ENCODE measurements at regions not wholly inside any gene's neighbourhood (a gene's known extent, or its start where the extent isn't known, plus 50 kb on each side); places are given as distances from the start of the nearest gene placed in this dataset.

GRCh38 chr6:167703347-167703746 is 123.4 kb upstream of the AFDN start:
- DNase-seq (ENCODE audit: low read depth in 1 of 2, low spot score in 1 of 2) (no peak), ATAC-seq (no peak), FAIRE-seq (no peak)
- Histone ChIP-seq H3K9me3 (no peaks in the 10 kb centered on the region), H3K4me2 (no peak overlapping the region), H3K4me3 (no peak overlapping the region), H3K4me1 (no peaks in the 10 kb centered on the region), H3K27ac (no peak overlapping the region)
- ChIA-PET CTCF (no interaction called here), POLR2A (no interaction called here)
- WGBS (ENCODE audit: missing lambda C conversion rate): 90% methylated on average over 7 of the region's 10 CpGs
- TF ChIP-seq POLR2AphosphoS2 (conservative IDR thresholded peaks at IDR 0.05; ENCODE audit: low read length) (no peak), ZFP36 (IDR thresholded peaks at IDR 0.05; ENCODE audit: borderline replicate concordance, partially characterized antibody) (no peak), ZNF302 (CRISPR knock-in tag; IDR thresholded peaks at IDR 0.05) (no peak), EHF (CRISPR knock-in tag; IDR thresholded peaks at IDR 0.05) (no peak), CHD4 (IDR thresholded peaks at IDR 0.05; ENCODE audit: borderline replicate concordance) (no peak), ESRRA (IDR thresholded peaks at IDR 0.05; ENCODE audit: borderline replicate concordance, low read length) (no peak), CEBPB (IDR thresholded peaks at IDR 0.05) (no peak), MAZ (IDR thresholded peaks at IDR 0.05; ENCODE audit: borderline replicate concordance, low read depth, low read length) (no peak), KDM1A (IDR thresholded peaks at IDR 0.05; ENCODE audit: low read depth) (no peak), SREBF2 (IDR thresholded peaks at IDR 0.05) (no peak)
- TF ChIP-seq, protein P1, sequence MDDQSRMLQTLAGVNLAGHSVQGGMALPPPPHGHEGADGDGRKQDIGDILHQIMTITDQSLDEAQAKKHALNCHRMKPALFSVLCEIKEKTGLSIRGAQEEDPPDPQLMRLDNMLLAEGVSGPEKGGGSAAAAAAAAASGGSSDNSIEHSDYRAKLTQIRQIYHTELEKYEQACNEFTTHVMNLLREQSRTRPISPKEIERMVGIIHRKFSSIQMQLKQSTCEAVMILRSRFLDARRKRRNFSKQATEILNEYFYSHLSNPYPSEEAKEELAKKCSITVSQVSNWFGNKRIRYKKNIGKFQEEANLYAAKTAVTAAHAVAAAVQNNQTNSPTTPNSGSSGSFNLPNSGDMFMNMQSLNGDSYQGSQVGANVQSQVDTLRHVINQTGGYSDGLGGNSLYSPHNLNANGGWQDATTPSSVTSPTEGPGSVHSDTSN (IDR thresholded peaks at IDR 0.05): no peak
- TF ChIP-seq, protein P2, sequence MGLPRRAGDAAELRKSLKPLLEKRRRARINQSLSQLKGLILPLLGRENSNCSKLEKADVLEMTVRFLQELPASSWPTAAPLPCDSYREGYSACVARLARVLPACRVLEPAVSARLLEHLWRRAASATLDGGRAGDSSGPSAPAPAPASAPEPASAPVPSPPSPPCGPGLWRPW (IDR thresholded peaks at IDR 0.05): no peak
- TF ChIP-seq, protein P3, sequence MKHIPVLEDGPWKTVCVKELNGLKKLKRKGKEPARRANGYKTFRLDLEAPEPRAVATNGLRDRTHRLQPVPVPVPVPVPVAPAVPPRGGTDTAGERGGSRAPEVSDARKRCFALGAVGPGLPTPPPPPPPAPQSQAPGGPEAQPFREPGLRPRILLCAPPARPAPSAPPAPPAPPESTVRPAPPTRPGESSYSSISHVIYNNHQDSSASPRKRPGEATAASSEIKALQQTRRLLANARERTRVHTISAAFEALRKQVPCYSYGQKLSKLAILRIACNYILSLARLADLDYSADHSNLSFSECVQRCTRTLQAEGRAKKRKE (CRISPR knock-in tag; IDR thresholded peaks at IDR 0.05; ENCODE audit: low read depth): no peak

- ATAC-seq (no peak), FAIRE-seq (no peak), DNase-seq (ENCODE audit: low read depth in 1 of 2, low spot score in 1 of 2) (no peak)
- no peaks in the 10 kb centered on the region for H3K9me3 ChIP-seq
- H3K27ac ChIP-seq: no peak overlapping the region
- POLR2A ChIA-PET: no interaction called here
- H3K4me2 ChIP-seq: no peak overlapping the region
- 50% methylated on average over 6 of the region's 10 CpGs for WGBS (ENCODE audit: missing lambda C conversion rate)
- CTCF ChIA-PET: interaction anchor here (1.4 kb wide), 1 partner anchor 11 kb away, joined by 5 read pairs; no protein-coding TSS in a partner anchor
- H3K4me1 ChIP-seq: no peaks in the 10 kb centered on the region
- no peak overlapping the region for H3K4me3 ChIP-seq
- no peak for TF ChIP-seq CTCF (IDR thresholded peaks at IDR 0.05)
- TF ChIP-seq ZSCAN20 (CRISPR knock-in tag; IDR thresholded peaks at IDR 0.05): no peak
- no peak for TF ChIP-seq TP53 (CRISPR knock-in tag; IDR thresholded peaks at IDR 0.05)
- TF ChIP-seq BHLHE40 (IDR thresholded peaks at IDR 0.05; ENCODE audit: low read depth, low read length): no peak
- TF ChIP-seq, protein P4, sequence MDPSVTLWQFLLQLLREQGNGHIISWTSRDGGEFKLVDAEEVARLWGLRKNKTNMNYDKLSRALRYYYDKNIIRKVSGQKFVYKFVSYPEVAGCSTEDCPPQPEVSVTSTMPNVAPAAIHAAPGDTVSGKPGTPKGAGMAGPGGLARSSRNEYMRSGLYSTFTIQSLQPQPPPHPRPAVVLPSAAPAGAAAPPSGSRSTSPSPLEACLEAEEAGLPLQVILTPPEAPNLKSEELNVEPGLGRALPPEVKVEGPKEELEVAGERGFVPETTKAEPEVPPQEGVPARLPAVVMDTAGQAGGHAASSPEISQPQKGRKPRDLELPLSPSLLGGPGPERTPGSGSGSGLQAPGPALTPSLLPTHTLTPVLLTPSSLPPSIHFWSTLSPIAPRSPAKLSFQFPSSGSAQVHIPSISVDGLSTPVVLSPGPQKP (IDR thresholded peaks at IDR 0.05; ENCODE audit: low read depth, low read length): no peak
- TF ChIP-seq ZC3H11A (IDR thresholded peaks at IDR 0.05): no peak
- TF ChIP-seq, protein P3 (CRISPR knock-in tag; IDR thresholded peaks at IDR 0.05; ENCODE audit: low read depth): no peak
Measured at GRCh38 chr6:167703781-167704180, 122.9 kb upstream of the AFDN start.
